NCI-H345 treated with DMSO at 0.1 percent for 48 hours (cell line): ENCODE measurements at regions not wholly inside any gene's neighbourhood (a gene's known extent, or its start where the extent isn't known, plus 50 kb on each side); places are given as distances from the start of the nearest gene placed in this dataset.

Experiments used
- DNase-seq: peaks from one replicate; lab custom pipeline; 2025; ENCODE audit not compliant: unreplicated experiment; lab: John Stamatoyannopoulos, UW

- peak; percentile 76 for DNase-seq
These were observed 468.8 kb upstream of the KIF2B start for GRCh38 chr17:53353919-53354351.

- DNase-seq: no peak
These were observed 477.9 kb upstream of the KIF2B start for GRCh38 chr17:53344778-53345177.

- no peak for DNase-seq
These were observed 486.4 kb upstream of the KIF2B start for GRCh38 chr17:53336281-53336680.

GRCh38 chr17:53335443-53335842 is 487.3 kb upstream of the KIF2B start:
- DNase-seq: no peak

- DNase-seq: no peak
These were observed 492.0 kb upstream of the KIF2B start for GRCh38 chr17:53330756-53331155.

GRCh38 chr17:53321651-53322050 is 501.1 kb upstream of the KIF2B start:
- DNase-seq: no peak

- DNase-seq: no peak
These were observed 502.8 kb upstream of the KIF2B start for GRCh38 chr17:53319947-53320346.

GRCh38 chr17:53316988-53317387 is 505.7 kb upstream of the KIF2B start:
- no peak for DNase-seq

GRCh38 chr17:53316073-53316472 is 506.7 kb upstream of the KIF2B start:
- no peak for DNase-seq

GRCh38 chr17:53314521-53314920 is 508.2 kb upstream of the KIF2B start:
- no peak for DNase-seq

- no peak for DNase-seq
These were observed 509.0 kb upstream of the KIF2B start for GRCh38 chr17:53313746-53314145.

- no peak for DNase-seq
These were observed 544.3 kb upstream of the KIF2B start for GRCh38 chr17:53278466-53278865.

GRCh38 chr17:53273126-53273525 is 549.6 kb upstream of the KIF2B start:
- DNase-seq: no peak

- no peak for DNase-seq
These were observed 551.8 kb upstream of the KIF2B start for GRCh38 chr17:53270936-53271335.

- no peak for DNase-seq
These were observed 558.0 kb upstream of the KIF2B start for GRCh38 chr17:53264730-53265129.

GRCh38 chr17:53253956-53254597 is 568.6 kb upstream of the KIF2B start:
- no peak for DNase-seq

- no peak for DNase-seq
These were observed 573.7 kb upstream of the KIF2B start for GRCh38 chr17:53249036-53249435.

GRCh38 chr17:53234138-53234537 is 588.6 kb upstream of the KIF2B start:
- no peak for DNase-seq

- no peak for DNase-seq
These were observed 595.2 kb upstream of the KIF2B start for GRCh38 chr17:53227514-53227913.

- DNase-seq: no peak
These were observed 595.6 kb upstream of the KIF2B start for GRCh38 chr17:53227111-53227510.

GRCh38 chr17:53219821-53220220 is 602.9 kb upstream of the KIF2B start:
- DNase-seq: no peak

GRCh38 chr17:53218723-53219122 is 604.0 kb upstream of the KIF2B start:
- DNase-seq: no peak

- DNase-seq: no peak
These were observed 605.4 kb upstream of the KIF2B start for GRCh38 chr17:53217311-53217710.
